Non-pigmented ciliary epithelial cell (primary cell): ENCODE measurements at regions not wholly inside any gene's neighbourhood (a gene's known extent, or its start where the extent isn't known, plus 50 kb on each side); places are given as distances from the start of the nearest gene placed in this dataset.

ENCODE experiments used
- DNase-seq: peaks from one replicate; pipeline ENCODE4 v3.0.0-alpha.2; 2010; ENCODE audit warnings: low read depth

DNA sequence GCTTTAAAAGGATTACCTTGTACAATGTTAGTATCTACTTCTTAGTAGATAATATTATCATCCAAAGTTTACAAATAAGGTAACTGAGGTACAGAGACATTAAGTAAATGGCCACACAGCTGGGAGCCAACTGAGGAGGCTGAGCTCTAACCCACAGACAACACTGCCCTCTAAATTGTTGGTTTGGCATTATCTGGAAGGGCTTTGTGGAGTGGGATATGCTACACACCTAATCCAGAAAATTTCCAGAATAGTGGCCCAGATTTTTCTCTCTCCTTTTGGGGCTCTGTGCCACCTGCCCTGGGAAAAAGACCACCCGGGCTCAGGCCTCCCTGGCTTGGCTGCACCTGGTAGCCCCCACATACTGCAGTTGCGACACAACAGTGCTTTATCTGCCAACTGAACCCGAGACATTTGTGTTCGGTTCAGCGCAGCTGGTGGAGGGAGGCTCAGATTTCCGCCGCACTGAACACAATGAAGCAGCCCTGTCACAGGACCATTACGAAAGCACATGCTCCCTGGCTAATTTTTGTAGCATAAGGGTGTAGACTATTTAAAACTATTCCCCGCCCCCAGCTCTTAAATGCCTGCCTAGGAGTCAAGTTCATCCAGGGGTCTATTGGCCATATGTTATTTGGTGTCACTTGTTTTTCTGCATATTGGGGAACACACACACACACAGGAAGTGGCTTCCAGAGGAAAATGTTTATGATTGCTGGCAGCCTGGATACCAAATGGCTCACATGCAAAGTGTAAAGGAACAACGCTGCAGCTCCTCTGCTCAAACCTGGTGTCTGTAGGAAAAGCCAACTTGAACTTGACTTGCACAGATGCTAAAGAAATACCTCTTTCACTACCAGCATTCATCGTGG lies 92.3 kb upstream of the ESRRG start:
- no peak for DNase-seq

DNA sequence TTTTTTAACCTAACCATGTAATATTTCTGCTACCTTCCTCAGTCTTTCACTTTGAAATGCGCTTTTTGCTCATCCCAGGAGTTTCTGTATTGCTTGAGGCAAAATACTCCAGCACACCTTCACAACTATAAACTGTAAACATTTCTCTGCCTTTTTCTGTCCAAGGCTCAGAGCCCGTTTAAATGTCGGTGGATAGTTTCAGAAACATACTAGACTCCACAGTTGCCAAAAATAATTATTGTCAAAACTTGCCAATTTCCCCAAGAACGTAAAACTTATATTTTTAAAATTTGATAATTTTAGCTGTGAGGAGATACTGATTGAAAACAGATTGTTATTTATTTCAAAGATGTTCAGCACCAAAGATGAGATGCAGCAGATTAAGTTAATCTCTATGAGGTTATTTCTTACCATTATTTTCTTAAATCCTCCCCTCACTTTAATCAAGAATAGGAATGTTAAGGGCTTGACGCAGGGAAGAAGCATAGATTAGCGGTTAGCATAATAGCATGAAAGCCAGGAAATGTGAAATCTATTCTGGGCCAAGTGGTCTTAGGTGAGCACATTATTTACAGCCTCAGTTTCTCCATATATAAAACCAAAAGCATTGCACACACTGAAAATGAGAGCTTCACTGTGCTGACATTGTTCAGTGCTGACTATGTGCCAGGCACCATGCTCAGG lies 91.5 kb upstream of the ESRRG start:
- no peak for DNase-seq

DNA sequence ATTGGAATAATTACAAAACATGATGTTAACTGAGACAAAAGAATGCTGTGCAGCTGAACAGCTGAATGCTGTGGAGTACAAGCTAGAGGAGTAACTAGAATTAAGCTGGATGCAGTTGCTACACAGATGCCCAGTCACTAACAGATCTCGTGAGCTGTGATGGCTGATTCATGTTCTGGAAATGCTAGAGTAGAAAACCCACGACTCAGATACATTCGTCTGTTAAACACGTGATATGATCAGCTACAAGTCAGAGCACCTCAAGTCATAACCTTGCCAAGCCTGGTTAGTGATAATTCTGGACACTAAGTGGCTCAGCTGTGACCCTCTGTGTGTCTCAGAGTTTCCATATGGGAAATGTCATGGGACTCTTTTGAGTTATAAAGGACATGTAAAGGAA lies 89.7 kb upstream of the ESRRG start:
- DNase-seq, result no peak

DNA sequence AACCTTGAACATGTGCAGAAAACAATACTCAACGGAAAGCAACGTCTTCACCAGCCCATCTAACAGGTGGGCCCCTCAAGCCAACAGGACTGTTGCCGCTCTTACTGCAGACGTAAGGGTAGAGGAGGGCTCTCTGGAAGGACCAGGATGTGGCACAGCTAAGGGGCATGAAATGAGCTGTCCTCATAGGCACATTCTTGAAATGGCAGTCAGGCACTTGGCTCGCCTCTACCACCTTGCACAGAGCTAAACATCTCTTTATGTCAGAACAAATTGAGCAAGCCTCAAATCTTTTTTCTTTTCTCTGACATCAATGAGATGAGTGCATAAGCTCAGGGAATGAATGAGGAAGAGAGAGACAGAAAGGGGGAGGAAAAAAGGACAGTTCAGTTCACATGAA lies 86.4 kb upstream of the ESRRG start:
- no peak for DNase-seq

DNA sequence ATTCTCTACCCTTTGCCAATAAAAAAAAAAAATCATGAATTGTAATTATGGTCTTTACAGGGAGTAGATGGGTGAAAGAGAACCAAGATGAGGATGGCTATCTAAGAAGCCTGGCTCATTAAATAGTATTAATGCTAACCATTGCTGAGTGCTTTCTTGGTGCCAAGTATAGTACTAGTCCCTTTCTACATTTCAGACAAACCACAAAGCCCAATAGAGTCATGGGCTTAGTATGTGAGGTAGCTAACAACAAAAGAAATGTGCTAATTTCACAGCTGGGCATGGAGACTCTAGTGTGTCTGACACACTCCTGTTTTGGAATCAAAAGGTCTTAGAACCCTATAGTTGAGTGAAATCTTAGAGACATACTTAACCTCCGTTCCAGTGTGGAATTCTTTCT lies 84.5 kb upstream of the ESRRG start:
- DNase-seq, result no peak

DNA sequence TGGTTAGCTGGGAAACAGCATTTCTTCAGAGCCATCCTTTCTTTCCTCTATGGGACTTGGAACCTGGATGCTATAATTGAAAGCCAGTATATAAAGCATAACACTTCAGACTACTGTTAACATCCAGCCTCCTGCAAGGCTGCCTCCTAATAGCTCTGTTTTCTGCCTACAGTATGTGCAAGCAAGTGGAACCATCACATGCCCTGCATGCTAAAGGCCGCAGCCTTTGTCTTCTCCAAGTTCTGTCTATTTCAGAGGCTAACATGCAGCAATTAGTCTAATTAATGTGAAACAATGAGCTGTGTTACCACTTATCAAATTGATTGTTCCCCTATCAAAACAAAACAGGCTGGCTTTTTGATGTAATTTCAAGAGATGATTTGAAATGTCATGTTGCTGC lies 82.7 kb upstream of the ESRRG start:
- no peak for DNase-seq

DNA sequence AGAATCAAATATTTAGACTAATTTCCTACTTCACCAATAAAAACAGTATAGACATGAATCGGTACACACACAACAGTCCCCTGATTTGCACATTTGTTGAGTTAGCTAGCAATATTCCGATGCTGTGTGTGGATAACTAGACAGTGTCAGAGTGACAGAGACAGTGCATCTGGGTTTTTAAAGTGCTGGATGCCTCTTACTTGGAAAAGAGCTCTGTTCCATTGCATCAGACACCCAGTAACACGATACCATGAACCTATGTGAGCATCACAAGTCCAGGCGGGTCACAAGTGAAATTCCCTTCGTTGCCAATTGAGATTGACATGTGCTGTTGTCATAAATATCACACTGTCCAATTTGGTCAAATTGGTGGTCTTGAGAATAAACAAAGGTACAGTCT lies 82.0 kb upstream of the ESRRG start:
- no peak for DNase-seq

DNA sequence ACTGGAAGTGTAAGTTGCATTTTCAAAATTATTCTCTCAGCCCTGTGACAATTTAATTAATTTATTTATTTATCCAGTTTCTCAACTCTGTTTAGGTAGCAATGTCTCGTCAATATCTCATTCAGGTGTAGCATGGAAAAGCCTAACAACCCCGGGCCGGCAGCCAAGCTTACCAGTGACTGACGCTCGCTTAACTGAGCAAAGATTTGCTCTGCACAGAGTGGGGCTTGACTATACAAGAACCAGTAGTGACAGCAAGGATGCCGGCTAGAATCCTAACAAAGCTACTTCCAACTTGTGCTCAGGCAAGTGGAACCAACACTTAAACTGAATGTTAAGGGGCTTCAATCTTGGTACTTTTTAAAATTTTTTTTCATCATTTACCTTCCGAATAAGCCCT lies 80.9 kb upstream of the ESRRG start:
- DNase-seq, result no peak

DNA sequence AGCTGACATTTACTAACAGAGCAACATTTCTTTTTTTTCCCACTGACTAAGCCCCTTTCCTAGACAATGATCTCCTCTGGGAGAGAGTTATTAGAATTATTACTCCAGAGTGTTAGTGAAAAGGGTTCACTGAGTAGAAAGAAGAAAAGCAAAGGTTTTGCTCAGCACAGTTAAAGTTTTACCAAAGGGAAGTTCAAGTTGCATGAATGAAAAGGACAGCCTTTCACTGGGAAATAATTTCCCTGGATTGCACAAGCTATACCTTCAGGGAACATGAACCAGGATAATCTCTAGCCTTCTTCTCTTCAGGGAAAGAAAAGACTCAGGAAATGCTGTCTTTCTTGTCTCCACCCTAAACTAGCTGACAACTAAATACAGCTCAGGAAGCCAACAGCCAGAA lies 71.4 kb upstream of the ESRRG start:
- DNase-seq, result no peak

DNA sequence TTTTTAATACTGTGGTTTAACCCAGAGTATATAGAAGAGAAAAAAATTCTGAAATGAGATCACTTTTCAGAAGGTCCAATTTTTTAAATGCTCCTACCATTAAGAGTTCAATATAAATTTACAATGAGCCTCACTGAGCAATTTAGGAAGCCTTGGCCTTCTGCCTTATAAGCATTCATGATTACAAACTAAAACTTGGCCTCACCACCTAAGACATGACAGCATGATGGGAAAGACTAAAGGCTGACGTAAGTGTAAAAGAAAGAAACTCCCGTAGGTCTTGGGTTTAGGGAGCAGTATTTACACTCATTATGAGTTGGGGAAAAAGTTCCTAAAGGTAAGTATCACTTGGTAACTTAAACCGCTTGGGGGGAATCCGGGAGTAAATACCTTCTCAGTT lies 70.7 kb upstream of the ESRRG start:
- no peak for DNase-seq

DNA sequence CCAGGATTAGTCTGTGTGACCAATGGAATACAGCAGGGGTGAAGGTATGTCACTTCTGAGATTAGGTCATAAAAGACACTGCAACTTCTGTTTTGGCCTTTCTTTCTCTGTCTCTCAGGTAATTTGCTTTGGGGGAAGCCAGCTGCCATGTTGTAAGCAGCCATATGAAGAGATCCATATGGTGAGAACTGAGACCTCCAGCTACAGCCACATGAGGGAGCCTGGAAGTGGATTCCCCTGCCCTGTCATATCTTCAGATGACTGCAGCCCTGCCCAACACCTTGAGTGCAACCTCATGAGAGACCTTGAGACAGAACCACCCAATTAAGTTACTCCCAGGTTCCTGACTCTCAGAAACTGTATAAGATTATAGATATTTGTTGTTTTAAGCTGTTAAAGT lies 70.1 kb upstream of the ESRRG start:
- DNase-seq, result no peak

DNA sequence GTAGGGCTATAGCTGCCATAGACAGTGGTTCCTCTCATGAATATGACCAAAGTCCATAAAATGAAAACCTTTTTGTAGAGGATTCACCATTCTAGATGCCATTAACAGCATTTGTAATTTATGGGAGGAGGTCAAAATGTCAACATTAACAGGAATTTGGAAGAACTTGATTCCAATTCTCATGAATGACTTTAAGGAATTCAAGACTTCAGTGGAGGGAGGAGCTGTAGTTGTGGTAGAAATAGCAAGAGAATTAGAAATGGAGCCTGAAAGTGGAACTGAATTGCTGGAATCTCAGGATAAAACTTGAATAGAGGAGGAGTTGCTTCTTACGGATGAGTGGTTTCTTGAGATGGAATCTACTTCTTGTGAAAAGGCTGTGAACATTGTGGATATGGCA lies 65.4 kb upstream of the ESRRG start:
- DNase-seq, result no peak

DNA sequence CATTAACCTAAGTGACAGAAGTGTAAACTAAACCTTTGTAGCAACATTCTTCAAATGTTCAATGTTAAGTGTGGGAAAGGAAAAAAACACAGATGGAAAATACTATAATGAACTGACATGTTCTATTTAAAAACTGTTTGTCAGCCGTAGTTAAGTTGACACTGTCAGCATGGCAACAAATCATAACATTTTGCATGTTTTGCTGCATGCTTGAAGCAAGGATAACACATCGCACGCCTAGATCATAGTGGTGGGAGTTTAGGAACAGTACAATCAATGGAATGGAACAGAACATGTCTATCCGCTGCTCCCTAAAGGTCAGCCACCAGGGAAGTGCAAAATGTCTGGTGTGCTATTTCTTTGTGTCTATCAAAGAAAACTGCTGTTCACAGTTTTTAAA lies 62.5 kb upstream of the ESRRG start:
- DNase-seq, result no peak

DNA sequence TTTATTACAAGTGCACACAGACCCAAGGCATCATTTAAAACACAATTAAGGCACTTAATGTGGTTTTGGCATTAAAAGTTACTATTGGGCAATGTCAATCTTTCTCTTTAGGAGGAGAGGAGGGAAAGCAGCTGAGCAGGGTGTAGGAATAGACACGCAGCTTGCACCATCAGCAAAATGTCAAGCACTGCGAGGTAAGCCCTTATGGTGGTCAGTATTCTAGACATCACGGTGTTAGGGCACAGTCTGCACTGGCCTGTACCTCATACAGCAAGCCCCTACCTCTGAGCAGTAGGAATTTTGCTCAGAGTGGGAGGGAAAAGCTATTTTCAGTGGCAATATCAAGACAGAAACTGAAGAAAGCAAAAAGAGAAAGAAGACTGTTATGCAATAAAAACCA lies 62.0 kb upstream of the ESRRG start:
- no peak for DNase-seq

DNA sequence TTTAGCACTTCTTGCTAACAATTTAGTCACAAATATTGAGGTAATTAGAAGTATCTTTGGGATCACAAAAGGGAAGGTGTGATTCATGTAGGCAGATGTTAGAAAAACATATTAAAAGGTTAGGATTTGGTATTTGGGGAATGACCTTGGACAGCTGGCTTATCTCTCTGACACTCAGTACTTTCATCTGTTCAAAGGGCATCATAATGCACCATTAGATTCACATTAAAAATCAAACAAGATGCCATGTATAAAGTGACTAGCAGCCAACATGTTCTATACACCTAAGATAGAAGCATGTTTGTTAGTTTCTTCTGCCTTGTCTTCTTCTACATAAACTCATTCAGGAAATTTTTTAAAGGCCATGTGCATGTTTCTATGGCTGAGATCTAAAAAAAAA lies 56.5 kb upstream of the ESRRG start:
- DNase-seq, result no peak

DNA sequence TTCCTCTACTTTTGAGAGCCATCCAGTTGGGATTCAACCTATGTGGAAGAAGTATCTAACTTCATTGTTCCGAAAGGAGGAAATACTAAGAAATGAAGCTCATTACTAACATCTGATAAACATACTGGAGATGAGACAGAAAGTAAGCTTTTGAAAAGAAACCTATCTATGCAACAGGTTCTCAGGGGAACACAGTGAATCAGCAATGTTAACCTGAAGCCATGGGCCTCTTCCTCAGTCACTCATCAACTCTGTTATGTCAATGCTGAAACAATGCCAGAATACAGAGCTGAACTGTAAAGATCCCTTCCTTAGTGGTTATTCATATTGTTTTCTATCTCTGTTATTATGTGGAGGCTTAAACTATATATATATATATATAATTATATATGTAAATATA lies 55.5 kb upstream of the ESRRG start:
- DNase-seq, result no peak

DNA sequence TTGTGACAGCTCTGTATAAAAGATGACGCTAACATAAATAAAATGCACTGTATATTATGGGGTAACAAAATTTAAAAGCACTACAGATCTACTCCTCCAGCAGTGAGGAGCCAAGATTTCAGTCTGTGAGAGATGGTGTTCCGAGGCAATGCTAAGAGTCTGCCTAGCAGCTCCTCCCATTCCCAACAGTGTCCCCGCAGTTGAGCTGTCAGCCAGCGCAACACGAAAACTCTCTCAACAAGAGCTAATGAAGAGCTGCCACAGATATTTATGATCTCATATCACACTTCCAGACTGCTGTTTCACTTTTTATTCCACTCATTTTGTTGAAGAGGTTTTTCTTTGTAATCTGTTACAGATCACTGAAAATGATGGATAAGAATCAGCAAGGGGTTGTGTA lies 53.9 kb upstream of the ESRRG start:
- DNase-seq, result no peak
